H1 (cell line): ENCODE measurements at regions not wholly inside any gene's neighbourhood (a gene's known extent, or its start where the extent isn't known, plus 50 kb on each side); places are given as distances from the start of the nearest gene placed in this dataset.

Experiments used
- BCL11A ChIP-seq, 2 experiments: IDR thresholded peaks; one replicate each; pipeline ENCODE4 v1.6.1; 2011; ENCODE audit warnings: low read depth in 2 of 2, low read length in 2 of 2, mild to moderate bottlenecking in 2 of 2
- JUND ChIP-seq: IDR thresholded peaks from 2 replicates; pipeline ENCODE4 v1.6.1; 2011; ENCODE audit warnings: mild to moderate bottlenecking, improper control_type of control experiment, low read length
- KDM5A ChIP-seq: fragments of 200-600 bp; IDR thresholded peaks from 2 replicates; pipeline ENCODE4 v1.7.1; 2012; ENCODE audit warnings: mild to moderate bottlenecking, low read length, inconsistent platforms, mixed read lengths
- TBP ChIP-seq: IDR thresholded peaks from 2 replicates; pipeline ENCODE4 v1.6.1; 2011; ENCODE audit warnings: low read depth, low read length, improper control_type of control experiment
- TCF12 ChIP-seq: IDR thresholded peaks from 2 replicates; pipeline ENCODE4 v1.6.1; 2011; ENCODE audit warnings: low read depth, mild to moderate bottlenecking, low read length
- USF2 ChIP-seq: IDR thresholded peaks from 2 replicates; pipeline ENCODE4 v1.6.1; 2011; ENCODE audit warnings: low read length, improper control_type of control experiment

- TF ChIP-seq USF2 = no peak
- no peak for TF ChIP-seq BCL11A (IDR thresholded peaks at IDR 0.05; ENCODE audit: low read depth in 2 of 2, low read length in 2 of 2)
- no peak for TF ChIP-seq TBP
- no peak for TF ChIP-seq KDM5A
- no peak for TF ChIP-seq JUND
- TF ChIP-seq TCF12 = no peak
Observed at GRCh38 chr2:119086327-119086726, 72.2 kb downstream of the C1QL2 start (continued).
